Vagina (tissue), 2 donors: ENCODE measurements at regions not wholly inside any gene's neighbourhood (a gene's known extent, or its start where the extent isn't known, plus 50 kb on each side); places are given as distances from the start of the nearest gene placed in this dataset.

Experiments used
- DNase-seq, 2 donors: peaks; one replicate each; pipeline ENCODE4 v3.0.0-alpha.2; 2017; ENCODE audit errors: extremely low spot score in 2 of 2
- H3K27ac ChIP-seq: fragments of 200-600 bp; sonication (generic); one replicate; pipeline ENCODE4 v1.5.1; 2019
- H3K27me3 ChIP-seq: fragments of 200-600 bp; sonication (generic); one replicate; pipeline ENCODE4 v1.5.1; 2019
- H3K36me3 ChIP-seq, 2 donors: fragments of 200-600 bp; sonication (generic); one replicate each; pipeline ENCODE4 v1.5.1; 2017 to 2019
- H3K4me1 ChIP-seq: fragments of 200-600 bp; sonication (generic); one replicate; pipeline ENCODE4 v1.5.1; 2019
- H3K4me3 ChIP-seq, 2 donors: fragments of 200-600 bp; sonication (generic); 1 replicate in 1 of 2; 2 replicates in 1 of 2; pipeline ENCODE4 v1.5.1; 2016 to 2019
- H3K9me3 ChIP-seq: fragments of 200-600 bp; sonication (generic); one replicate; pipeline ENCODE4 v1.5.1; 2019
- CTCF ChIP-seq, 3 experiments: fragments of 450-650 bp in 2 of 3; fragments of 200-600 bp in 1 of 3; sonication (generic) in 1 of 3; IDR thresholded peaks; one replicate each; pipeline ENCODE4 v1.5.1; 2017 to 2019; ENCODE audit warnings: antibody characterized with exemption in 3 of 3, mild to moderate bottlenecking in 2 of 3, moderate library complexity in 2 of 3
- POLR2A ChIP-seq, 2 donors: fragments of 450-650 bp; IDR thresholded peaks; one replicate each; pipeline ENCODE4 v1.6.1; 2017; ENCODE audit warnings: antibody characterized with exemption in 2 of 2, mild to moderate bottlenecking in 2 of 2, moderate library complexity in 2 of 2
- POLR2AphosphoS5 ChIP-seq, 2 donors: sonication (generic); formaldehyde crosslinking; IDR thresholded peaks; one replicate each; pipeline ENCODE4 v1.9.0; 2017; ENCODE audit warnings: antibody characterized with exemption in 2 of 2, mild to moderate bottlenecking in 2 of 2, low read depth in 1 of 2; ENCODE audit not compliant: insufficient read depth in 1 of 2
- intact Hi-C: fragments of 100-400 bp; cut with DNase I; formaldehyde crosslinking; loops from one replicate; pipeline ENCODE4 v1.15.1; 2023

GRCh38 chr13:81138353-81138980, 797.5 kb upstream of the SPRY2 start:
- Histone ChIP-seq H3K36me3 (no peaks in the 10 kb centered on the region), H3K27me3 (no peaks in the 10 kb centered on the region), H3K4me3 (no peak overlapping the region), H3K4me1 (no peaks in the 10 kb centered on the region), H3K9me3 (no peaks in the 10 kb centered on the region), H3K27ac (no peak overlapping the region)
- no peak for DNase-seq
- TF ChIP-seq CTCF (IDR thresholded peaks at IDR 0.05) (no peak), POLR2A (IDR thresholded peaks at IDR 0.05) (no peak)
- intact Hi-C loops, result no loop called here

- H3K4me3 ChIP-seq, result no peak overlapping the region
- intact Hi-C loops, result no loop called here
- no peaks in the 10 kb centered on the region for H3K36me3 ChIP-seq
- no peak for DNase-seq
- no peaks in the 10 kb centered on the region for H3K27me3 ChIP-seq
- no peaks in the 10 kb centered on the region for H3K4me1 ChIP-seq
- H3K27ac ChIP-seq, result no peak overlapping the region
- TF ChIP-seq POLR2A (IDR thresholded peaks at IDR 0.05) (no peak), CTCF (IDR thresholded peaks at IDR 0.05) (no peak), POLR2AphosphoS5 (IDR thresholded peaks at IDR 0.05; ENCODE audit: insufficient read depth in 1 of 2, low read depth in 1 of 2) (no peak)
- no peaks in the 10 kb centered on the region for H3K9me3 ChIP-seq
Measured at GRCh38 chr13:81133066-81133465, 792.1 kb upstream of the SPRY2 start.

- Histone ChIP-seq H3K4me1 (no peaks in the 10 kb centered on the region), H3K4me3 (no peak overlapping the region), H3K36me3 (no peaks in the 10 kb centered on the region), H3K9me3 (no peaks in the 10 kb centered on the region), H3K27ac (no peak overlapping the region), H3K27me3 (no peaks in the 10 kb centered on the region)
- intact Hi-C loops, result no loop called here
- DNase-seq, result no peak
- TF ChIP-seq POLR2A (IDR thresholded peaks at IDR 0.05) (no peak), CTCF (IDR thresholded peaks at IDR 0.05) (no peak), POLR2AphosphoS5 (IDR thresholded peaks at IDR 0.05; ENCODE audit: insufficient read depth in 1 of 2, low read depth in 1 of 2) (no peak)
Measured at GRCh38 chr13:81117416-81117815, 776.5 kb upstream of the SPRY2 start.

- no peaks in the 10 kb centered on the region for H3K36me3 ChIP-seq
- no peak for DNase-seq
- H3K27me3 ChIP-seq, result no peaks in the 10 kb centered on the region
- no peaks in the 10 kb centered on the region for H3K4me1 ChIP-seq
- no peak overlapping the region for H3K4me3 ChIP-seq
- H3K27ac ChIP-seq, result no peak overlapping the region
- H3K9me3 ChIP-seq, result no peaks in the 10 kb centered on the region
- TF ChIP-seq POLR2AphosphoS5 (IDR thresholded peaks at IDR 0.05; ENCODE audit: insufficient read depth in 1 of 2, low read depth in 1 of 2) (no peak), POLR2A (IDR thresholded peaks at IDR 0.05) (no peak), CTCF (IDR thresholded peaks at IDR 0.05) (no peak)
- intact Hi-C loops, result no loop called here
Measured at GRCh38 chr13:81116461-81117282, 775.7 kb upstream of the SPRY2 start.

- H3K4me3 ChIP-seq, result no peak overlapping the region
- intact Hi-C loops, result no loop called here
- H3K36me3 ChIP-seq, result no peaks in the 10 kb centered on the region
- no peak for DNase-seq
- H3K27ac ChIP-seq, result no peak overlapping the region
- no peaks in the 10 kb centered on the region for H3K9me3 ChIP-seq
- H3K4me1 ChIP-seq, result no peaks in the 10 kb centered on the region
- no peaks in the 10 kb centered on the region for H3K27me3 ChIP-seq
- TF ChIP-seq CTCF (IDR thresholded peaks at IDR 0.05), result no peak
- TF ChIP-seq POLR2A (IDR thresholded peaks at IDR 0.05), result no peak
- TF ChIP-seq POLR2AphosphoS5 (IDR thresholded peaks at IDR 0.05; ENCODE audit: insufficient read depth in 1 of 2, low read depth in 1 of 2), result no peak
Measured at GRCh38 chr13:81109026-81109425, 768.1 kb upstream of the SPRY2 start.
